ENCODE measurements at regions not wholly inside any gene's neighbourhood (a gene's known extent, or its start where the extent isn't known, plus 50 kb on each side); places are given as distances from the start of the nearest gene placed in this dataset.

DNA sequence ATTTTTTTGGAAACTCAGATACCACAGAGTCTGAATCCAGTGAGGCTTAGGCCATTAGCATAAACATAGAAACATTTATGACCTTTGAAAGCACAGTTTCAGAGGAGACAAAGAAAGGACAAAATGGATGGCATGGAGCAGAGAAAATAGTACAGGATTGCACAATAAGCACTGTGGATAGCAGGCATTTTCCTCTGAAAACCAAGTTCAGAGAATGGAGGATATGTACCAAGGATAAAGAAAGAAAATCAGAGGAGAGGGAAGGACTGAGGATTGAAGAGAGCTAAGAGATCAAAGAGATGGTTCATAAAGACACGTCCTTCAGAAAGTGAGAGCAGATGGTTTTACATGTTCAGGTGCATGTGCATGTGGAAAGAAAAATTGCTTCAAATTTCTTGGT is 707.2 kb upstream of the CELF2 start:
- no peak overlapping the region for H3K4me3 ChIP-seq (ENCODE audit: low read depth, low read length)
- TF ChIP-seq, protein P1, sequence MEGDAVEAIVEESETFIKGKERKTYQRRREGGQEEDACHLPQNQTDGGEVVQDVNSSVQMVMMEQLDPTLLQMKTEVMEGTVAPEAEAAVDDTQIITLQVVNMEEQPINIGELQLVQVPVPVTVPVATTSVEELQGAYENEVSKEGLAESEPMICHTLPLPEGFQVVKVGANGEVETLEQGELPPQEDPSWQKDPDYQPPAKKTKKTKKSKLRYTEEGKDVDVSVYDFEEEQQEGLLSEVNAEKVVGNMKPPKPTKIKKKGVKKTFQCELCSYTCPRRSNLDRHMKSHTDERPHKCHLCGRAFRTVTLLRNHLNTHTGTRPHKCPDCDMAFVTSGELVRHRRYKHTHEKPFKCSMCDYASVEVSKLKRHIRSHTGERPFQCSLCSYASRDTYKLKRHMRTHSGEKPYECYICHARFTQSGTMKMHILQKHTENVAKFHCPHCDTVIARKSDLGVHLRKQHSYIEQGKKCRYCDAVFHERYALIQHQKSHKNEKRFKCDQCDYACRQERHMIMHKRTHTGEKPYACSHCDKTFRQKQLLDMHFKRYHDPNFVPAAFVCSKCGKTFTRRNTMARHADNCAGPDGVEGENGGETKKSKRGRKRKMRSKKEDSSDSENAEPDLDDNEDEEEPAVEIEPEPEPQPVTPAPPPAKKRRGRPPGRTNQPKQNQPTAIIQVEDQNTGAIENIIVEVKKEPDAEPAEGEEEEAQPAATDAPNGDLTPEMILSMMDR (IDR thresholded peaks at IDR 0.05; ENCODE audit: borderline replicate concordance, insufficient read depth, low read depth, low read length), result no peak

DNA sequence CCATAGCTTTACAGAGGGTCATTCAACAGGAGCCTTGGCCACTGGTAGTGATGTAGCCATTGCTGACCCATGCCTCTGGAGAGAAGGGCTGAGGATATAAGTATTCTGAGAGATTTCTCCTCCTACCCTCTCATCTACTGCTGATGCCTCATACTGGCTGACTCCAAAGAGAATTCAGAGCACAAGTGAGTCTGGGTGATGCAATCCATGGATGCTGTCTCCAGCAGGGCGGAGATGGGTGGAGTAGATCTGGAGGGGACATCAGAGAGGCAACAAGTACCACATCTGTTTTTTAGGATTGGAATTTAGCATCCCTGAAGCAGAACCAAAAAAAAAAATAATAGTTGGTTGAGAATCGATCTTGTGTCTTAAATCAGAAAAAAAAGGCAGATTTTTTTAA is 705.7 kb upstream of the CELF2 start:
- TF ChIP-seq, protein P1 (IDR thresholded peaks at IDR 0.05; ENCODE audit: borderline replicate concordance, insufficient read depth, low read depth, low read length), result no peak
- no peak overlapping the region for H3K4me3 ChIP-seq (ENCODE audit: low read depth, low read length)

DNA sequence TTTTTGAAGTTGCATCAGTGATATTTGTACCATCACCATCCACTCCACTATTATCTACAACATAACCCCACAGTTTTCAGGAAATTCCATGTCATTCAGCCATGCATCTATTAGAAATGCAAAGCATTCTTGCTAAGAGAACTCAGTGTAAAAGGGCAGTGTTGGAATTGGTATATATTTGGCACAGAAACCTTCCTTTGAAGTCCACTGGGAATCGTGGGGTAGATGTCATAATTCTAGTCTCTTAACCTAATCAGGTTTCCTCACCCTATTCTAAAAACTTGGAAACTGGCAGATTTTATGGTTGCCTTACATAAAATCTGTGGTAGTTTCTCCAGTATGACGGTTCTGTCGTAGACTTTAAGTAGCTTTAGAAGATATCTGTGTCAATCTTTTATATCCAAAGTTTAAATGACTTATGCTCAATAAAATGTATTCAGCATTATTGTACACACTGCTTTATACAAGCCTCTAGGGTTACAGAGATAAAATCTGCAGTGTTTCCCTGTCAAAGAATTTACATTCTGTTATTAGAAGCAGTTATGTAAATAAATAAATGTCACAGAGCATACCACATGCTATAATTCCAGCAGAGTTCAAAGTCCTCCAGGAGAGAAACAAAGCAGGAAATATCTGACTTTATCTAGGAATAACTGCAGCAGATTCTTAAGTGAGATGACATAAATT is 704.4 kb upstream of the CELF2 start:
- TF ChIP-seq, protein P1 (IDR thresholded peaks at IDR 0.05; ENCODE audit: borderline replicate concordance, insufficient read depth, low read depth, low read length), result no peak
- no peak overlapping the region for H3K4me3 ChIP-seq (ENCODE audit: low read depth, low read length)

DNA sequence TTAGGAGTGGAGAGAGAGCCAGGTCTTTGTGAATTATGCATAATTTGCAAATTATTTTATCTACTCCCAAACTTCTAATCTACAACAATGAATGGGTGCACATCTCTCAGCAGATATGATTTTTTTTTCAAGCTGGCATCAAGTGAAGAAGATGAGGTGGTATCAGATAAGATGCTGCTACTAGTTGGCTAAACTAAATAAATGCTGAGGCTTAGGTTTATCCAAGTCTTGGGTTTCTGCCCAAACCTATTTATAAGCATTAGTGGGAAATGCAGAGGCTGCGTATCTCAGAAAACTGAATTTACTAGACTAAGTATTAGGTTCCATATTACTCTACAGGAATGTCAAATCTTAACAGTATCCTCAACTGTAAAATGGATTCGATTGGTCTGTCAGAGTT is 703.0 kb upstream of the CELF2 start:
- H3K4me3 ChIP-seq (ENCODE audit: low read depth, low read length), result no peak overlapping the region
- TF ChIP-seq, protein P1 (IDR thresholded peaks at IDR 0.05; ENCODE audit: borderline replicate concordance, insufficient read depth, low read depth, low read length), result no peak

DNA sequence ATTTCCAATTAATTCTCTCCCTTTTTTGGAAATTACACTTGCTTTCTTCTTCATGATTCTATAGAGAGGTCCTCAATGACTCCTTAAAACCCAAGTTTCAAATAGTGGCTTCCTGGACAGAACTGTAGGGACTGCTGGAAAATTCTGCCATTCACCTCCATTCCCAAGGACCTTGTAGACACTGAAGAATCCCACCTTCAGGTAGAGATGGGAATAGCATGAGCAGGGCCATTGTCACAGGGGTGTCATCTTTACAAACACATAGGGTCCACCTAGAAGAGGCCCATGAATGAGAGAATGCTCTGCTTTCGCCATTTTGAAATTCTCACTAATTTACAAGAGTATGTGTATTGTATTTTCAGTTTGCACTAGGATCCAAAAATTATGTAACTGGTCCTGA is 701.7 kb upstream of the CELF2 start:
- no peak overlapping the region for H3K4me3 ChIP-seq (ENCODE audit: low read depth, low read length)
- TF ChIP-seq, protein P1 (IDR thresholded peaks at IDR 0.05; ENCODE audit: borderline replicate concordance, insufficient read depth, low read depth, low read length), result no peak

DNA sequence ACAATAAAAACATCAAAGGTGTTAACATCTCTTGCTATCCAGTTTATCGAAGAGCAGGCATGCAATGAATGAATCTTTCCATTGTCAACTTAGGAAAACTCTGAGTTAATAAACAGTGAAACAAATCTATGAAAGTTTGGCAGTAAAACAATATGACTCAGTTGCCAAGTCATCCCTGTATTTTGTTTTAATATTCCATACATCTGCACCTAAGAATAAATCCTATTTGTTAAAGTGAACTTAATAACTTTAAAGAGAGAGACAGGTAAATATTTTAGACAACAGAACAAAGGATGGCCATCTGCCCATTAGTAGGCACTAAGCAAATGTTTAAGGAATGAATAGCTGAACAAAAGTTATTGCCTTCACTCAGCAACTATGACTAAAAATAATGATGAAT is 700.5 kb upstream of the CELF2 start:
- H3K4me3 ChIP-seq (ENCODE audit: low read depth, low read length), result no peak overlapping the region
- TF ChIP-seq, protein P1 (IDR thresholded peaks at IDR 0.05; ENCODE audit: borderline replicate concordance, insufficient read depth, low read depth, low read length), result no peak

DNA sequence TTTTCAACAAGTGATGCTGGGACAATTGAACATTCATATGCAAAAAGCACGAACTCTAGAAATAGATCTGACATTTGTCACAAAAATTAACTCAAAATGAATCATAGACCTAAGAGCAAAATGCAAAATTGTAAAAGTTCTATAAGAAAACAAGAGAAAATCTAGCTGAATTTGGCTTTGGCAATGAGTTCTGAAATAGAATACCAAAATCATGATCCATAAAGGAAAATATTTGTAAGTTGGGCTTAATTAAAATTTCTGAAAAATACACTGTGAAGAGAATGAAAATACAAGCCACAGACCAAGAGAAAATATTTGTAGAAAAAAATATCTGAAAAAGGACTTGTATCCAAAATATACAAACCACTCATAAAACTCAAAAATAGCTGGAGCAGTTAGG is 698.8 kb upstream of the CELF2 start:
- TF ChIP-seq, protein P1 (IDR thresholded peaks at IDR 0.05; ENCODE audit: borderline replicate concordance, insufficient read depth, low read depth, low read length), result no peak
- no peak overlapping the region for H3K4me3 ChIP-seq (ENCODE audit: low read depth, low read length)

Measured in GM12875 (cell line).